ENCODE measurements at regions not wholly inside any gene's neighbourhood (a gene's known extent, or its start where the extent isn't known, plus 50 kb on each side); places are given as distances from the start of the nearest gene placed in this dataset.

GRCh38 chr14:87411370-87411769 lies 581.6 kb downstream of the GALC start:
- Histone ChIP-seq H2AFZ (ENCODE audit: low read depth, low read length) (no peak overlapping the region), H3F3A (ENCODE audit: insufficient read depth, low read length, poor library complexity, severe bottlenecking) (no peaks in the 10 kb centered on the region), H3K9me3 (ENCODE audit: low read length) (no peaks in the 10 kb centered on the region), H3K4me2 (ENCODE audit: low read length) (no peak overlapping the region), H3K27me3 (ENCODE audit: insufficient read depth, low read depth, low read length) (no peaks in the 10 kb centered on the region), H3K9ac (ENCODE audit: low read length) (no peak overlapping the region), H3K36me3 (ENCODE audit: insufficient read depth, low read length) (no peaks in the 10 kb centered on the region), H3K4me3 (ENCODE audit: low read length) (no peak overlapping the region), H3K9me2 (ENCODE audit: insufficient read depth, low read length) (no peaks in the 10 kb centered on the region), H4K20me1 (ENCODE audit: insufficient read depth) (no peaks in the 10 kb centered on the region), H3K79me2 (replicated peaks; ENCODE audit: insufficient read depth, low read length) (no peaks in the 10 kb centered on the region), H3K27ac (ENCODE audit: low read length) (no peak overlapping the region)
- TF ChIP-seq, protein P1, sequence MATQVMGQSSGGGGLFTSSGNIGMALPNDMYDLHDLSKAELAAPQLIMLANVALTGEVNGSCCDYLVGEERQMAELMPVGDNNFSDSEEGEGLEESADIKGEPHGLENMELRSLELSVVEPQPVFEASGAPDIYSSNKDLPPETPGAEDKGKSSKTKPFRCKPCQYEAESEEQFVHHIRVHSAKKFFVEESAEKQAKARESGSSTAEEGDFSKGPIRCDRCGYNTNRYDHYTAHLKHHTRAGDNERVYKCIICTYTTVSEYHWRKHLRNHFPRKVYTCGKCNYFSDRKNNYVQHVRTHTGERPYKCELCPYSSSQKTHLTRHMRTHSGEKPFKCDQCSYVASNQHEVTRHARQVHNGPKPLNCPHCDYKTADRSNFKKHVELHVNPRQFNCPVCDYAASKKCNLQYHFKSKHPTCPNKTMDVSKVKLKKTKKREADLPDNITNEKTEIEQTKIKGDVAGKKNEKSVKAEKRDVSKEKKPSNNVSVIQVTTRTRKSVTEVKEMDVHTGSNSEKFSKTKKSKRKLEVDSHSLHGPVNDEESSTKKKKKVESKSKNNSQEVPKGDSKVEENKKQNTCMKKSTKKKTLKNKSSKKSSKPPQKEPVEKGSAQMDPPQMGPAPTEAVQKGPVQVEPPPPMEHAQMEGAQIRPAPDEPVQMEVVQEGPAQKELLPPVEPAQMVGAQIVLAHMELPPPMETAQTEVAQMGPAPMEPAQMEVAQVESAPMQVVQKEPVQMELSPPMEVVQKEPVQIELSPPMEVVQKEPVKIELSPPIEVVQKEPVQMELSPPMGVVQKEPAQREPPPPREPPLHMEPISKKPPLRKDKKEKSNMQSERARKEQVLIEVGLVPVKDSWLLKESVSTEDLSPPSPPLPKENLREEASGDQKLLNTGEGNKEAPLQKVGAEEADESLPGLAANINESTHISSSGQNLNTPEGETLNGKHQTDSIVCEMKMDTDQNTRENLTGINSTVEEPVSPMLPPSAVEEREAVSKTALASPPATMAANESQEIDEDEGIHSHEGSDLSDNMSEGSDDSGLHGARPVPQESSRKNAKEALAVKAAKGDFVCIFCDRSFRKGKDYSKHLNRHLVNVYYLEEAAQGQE (IDR thresholded peaks at IDR 0.05; ENCODE audit: borderline replicate concordance), result no peak
- no peak for TF ChIP-seq CTCF (IDR thresholded peaks at IDR 0.05; ENCODE audit: poor library complexity, severe bottlenecking)
- TF ChIP-seq POLR2AphosphoS5 (IDR thresholded peaks at IDR 0.05), result no peak
- TF ChIP-seq EZH2 (IDR thresholded peaks at IDR 0.05; ENCODE audit: borderline replicate concordance, insufficient read depth, low read length, poor library complexity, severe bottlenecking), result no peak
- TF ChIP-seq SMC3 (conservative IDR thresholded peaks at IDR 0.05; ENCODE audit: poor library complexity), result no peak
- no peak for TF ChIP-seq MXI1 (conservative IDR thresholded peaks at IDR 0.05; ENCODE audit: poor library complexity, severe bottlenecking)
- no peak for TF ChIP-seq RAD21 (conservative IDR thresholded peaks at IDR 0.05)
- TF ChIP-seq EP300 (conservative IDR thresholded peaks at IDR 0.05; ENCODE audit: poor library complexity, severe bottlenecking), result no peak
- TF ChIP-seq TAF1 (IDR thresholded peaks at IDR 0.05; ENCODE audit: low read depth), result no peak

GRCh38 chr14:87409393-87409792 lies 583.6 kb downstream of the GALC start:
- Histone ChIP-seq H3K4me2 (ENCODE audit: low read length) (no peak overlapping the region), H2AFZ (ENCODE audit: low read depth, low read length) (no peak overlapping the region), H3K27me3 (ENCODE audit: insufficient read depth, low read depth, low read length) (no peaks in the 10 kb centered on the region), H3K4me3 (ENCODE audit: low read length) (no peak overlapping the region), H3K79me2 (replicated peaks; ENCODE audit: insufficient read depth, low read length) (no peaks in the 10 kb centered on the region), H3K36me3 (ENCODE audit: insufficient read depth, low read length) (no peaks in the 10 kb centered on the region), H3K9ac (ENCODE audit: low read length) (no peak overlapping the region), H4K20me1 (ENCODE audit: insufficient read depth) (no peaks in the 10 kb centered on the region), H3K9me2 (ENCODE audit: insufficient read depth, low read length) (no peaks in the 10 kb centered on the region), H3K27ac (ENCODE audit: low read length) (no peak overlapping the region), H3F3A (ENCODE audit: insufficient read depth, low read length, poor library complexity, severe bottlenecking) (no peaks in the 10 kb centered on the region), H3K9me3 (ENCODE audit: low read length) (no peaks in the 10 kb centered on the region)
- no peak for TF ChIP-seq POLR2AphosphoS5 (IDR thresholded peaks at IDR 0.05)
- no peak for TF ChIP-seq RAD21 (conservative IDR thresholded peaks at IDR 0.05)
- no peak for TF ChIP-seq EZH2 (IDR thresholded peaks at IDR 0.05; ENCODE audit: borderline replicate concordance, insufficient read depth, low read length, poor library complexity, severe bottlenecking)
- no peak for TF ChIP-seq TAF1 (IDR thresholded peaks at IDR 0.05; ENCODE audit: low read depth)
- TF ChIP-seq CTCF (IDR thresholded peaks at IDR 0.05; ENCODE audit: poor library complexity, severe bottlenecking), result no peak
- TF ChIP-seq SMC3 (conservative IDR thresholded peaks at IDR 0.05; ENCODE audit: poor library complexity), result no peak
- TF ChIP-seq EP300 (conservative IDR thresholded peaks at IDR 0.05; ENCODE audit: poor library complexity, severe bottlenecking), result no peak
- no peak for TF ChIP-seq MXI1 (conservative IDR thresholded peaks at IDR 0.05; ENCODE audit: poor library complexity, severe bottlenecking)
- TF ChIP-seq, protein P1 (IDR thresholded peaks at IDR 0.05; ENCODE audit: borderline replicate concordance), result no peak
